ENCODE measurements at regions not wholly inside any gene's neighbourhood (a gene's known extent, or its start where the extent isn't known, plus 50 kb on each side); places are given as distances from the start of the nearest gene placed in this dataset.

GRCh38 chr7:42545049-42545724 lies 308.2 kb upstream of the GLI3 start:
- no peak for TF ChIP-seq GATA3 (IDR thresholded peaks at IDR 0.05; ENCODE audit: low read depth, low read length)
- TF ChIP-seq GATA2 (IDR thresholded peaks at IDR 0.05; ENCODE audit: low read depth, low read length) = no peak

GRCh38 chr7:42543953-42544352 lies 306.9 kb upstream of the GLI3 start:
- TF ChIP-seq GATA3 (IDR thresholded peaks at IDR 0.05; ENCODE audit: low read depth, low read length) = no peak
- no peak for TF ChIP-seq GATA2 (IDR thresholded peaks at IDR 0.05; ENCODE audit: low read depth, low read length)

- no peak for TF ChIP-seq GATA3 (IDR thresholded peaks at IDR 0.05; ENCODE audit: low read depth, low read length)
- TF ChIP-seq GATA2 (IDR thresholded peaks at IDR 0.05; ENCODE audit: low read depth, low read length) = no peak
Measured at GRCh38 chr7:42534441-42534840, 297.4 kb upstream of the GLI3 start.

- no peak for TF ChIP-seq GATA2 (IDR thresholded peaks at IDR 0.05; ENCODE audit: low read depth, low read length)
- TF ChIP-seq GATA3 (IDR thresholded peaks at IDR 0.05; ENCODE audit: low read depth, low read length) = no peak
Measured at GRCh38 chr7:42527004-42527403, 290.0 kb upstream of the GLI3 start.

- TF ChIP-seq GATA3 (IDR thresholded peaks at IDR 0.05; ENCODE audit: low read depth, low read length) (no peak), GATA2 (IDR thresholded peaks at IDR 0.05; ENCODE audit: low read depth, low read length) (no peak)
Measured at GRCh38 chr7:42522227-42522991, 285.4 kb upstream of the GLI3 start.

GRCh38 chr7:42511027-42511426 lies 274.0 kb upstream of the GLI3 start:
- TF ChIP-seq GATA2 (IDR thresholded peaks at IDR 0.05; ENCODE audit: low read depth, low read length) = no peak
- no peak for TF ChIP-seq GATA3 (IDR thresholded peaks at IDR 0.05; ENCODE audit: low read depth, low read length)

GRCh38 chr7:42506097-42506496 lies 269.1 kb upstream of the GLI3 start:
- TF ChIP-seq GATA3 (IDR thresholded peaks at IDR 0.05; ENCODE audit: low read depth, low read length) (no peak), GATA2 (IDR thresholded peaks at IDR 0.05; ENCODE audit: low read depth, low read length) (no peak)

- TF ChIP-seq GATA2 (IDR thresholded peaks at IDR 0.05; ENCODE audit: low read depth, low read length) = no peak
- no peak for TF ChIP-seq GATA3 (IDR thresholded peaks at IDR 0.05; ENCODE audit: low read depth, low read length)
Measured at GRCh38 chr7:42502022-42502421, 265.0 kb upstream of the GLI3 start.

GRCh38 chr7:42495256-42495655 lies 258.2 kb upstream of the GLI3 start:
- TF ChIP-seq GATA3 (IDR thresholded peaks at IDR 0.05; ENCODE audit: low read depth, low read length) (no peak), GATA2 (IDR thresholded peaks at IDR 0.05; ENCODE audit: low read depth, low read length) (no peak)

- no peak for TF ChIP-seq GATA2 (IDR thresholded peaks at IDR 0.05; ENCODE audit: low read depth, low read length)
- no peak for TF ChIP-seq GATA3 (IDR thresholded peaks at IDR 0.05; ENCODE audit: low read depth, low read length)
Measured at GRCh38 chr7:42494736-42495135, 257.7 kb upstream of the GLI3 start.

- TF ChIP-seq GATA2 (IDR thresholded peaks at IDR 0.05; ENCODE audit: low read depth, low read length) (no peak), GATA3 (IDR thresholded peaks at IDR 0.05; ENCODE audit: low read depth, low read length) (no peak)
Measured at GRCh38 chr7:42494199-42494710, 257.2 kb upstream of the GLI3 start.

GRCh38 chr7:42493436-42494198 lies 256.6 kb upstream of the GLI3 start:
- TF ChIP-seq GATA2 (IDR thresholded peaks at IDR 0.05; ENCODE audit: low read depth, low read length) = no peak

- TF ChIP-seq GATA2 (IDR thresholded peaks at IDR 0.05; ENCODE audit: low read depth, low read length) (no peak), GATA3 (IDR thresholded peaks at IDR 0.05; ENCODE audit: low read depth, low read length) (no peak)
Measured at GRCh38 chr7:42492920-42493319, 255.9 kb upstream of the GLI3 start.

- TF ChIP-seq GATA2 (IDR thresholded peaks at IDR 0.05; ENCODE audit: low read depth, low read length) (no peak), GATA3 (IDR thresholded peaks at IDR 0.05; ENCODE audit: low read depth, low read length) (no peak)
Measured at GRCh38 chr7:42491106-42491505, 254.1 kb upstream of the GLI3 start.

All from SH-SY5Y (cell line).